OCI-LY3 (cell line): ENCODE measurements at regions not wholly inside any gene's neighbourhood (a gene's known extent, or its start where the extent isn't known, plus 50 kb on each side); places are given as distances from the start of the nearest gene placed in this dataset.

Experiments
- H2AFZ ChIP-seq: fragments of 200-600, 300-600 bp; shearing (Covaris generic); 2 replicates; pipeline ENCODE4 v1.6.0; 2014; ENCODE audit warnings: antibody characterized with exemption, low read depth, low read length
- H3K27ac ChIP-seq: fragments of 200-600, 300-600 bp; sonication (generic); 2 replicates; pipeline ENCODE4 v1.5.1; 2014; ENCODE audit warnings: mild to moderate bottlenecking, low read length, moderate library complexity, mixed read lengths
- H3K27me3 ChIP-seq: fragments of 200-600, 300-600 bp; sonication (generic); 2 replicates; pipeline ENCODE4 v1.6.1; 2014; ENCODE audit warnings: low read depth, low read length, mixed read lengths
- H3K36me3 ChIP-seq: fragments of 200-600, 300-600 bp; sonication (generic); replicated peaks from 2 replicates; pipeline ENCODE3; 2014; ENCODE audit warnings: low read depth, low read length, mixed read lengths
- H3K4me1 ChIP-seq: fragments of 300-600, 200-600 bp; sonication (generic); 2 replicates; pipeline ENCODE4 v1.6.1; 2014; ENCODE audit warnings: low read length, mixed read lengths
- H3K4me2 ChIP-seq: fragments of 200-600, 300-600 bp; sonication (generic); 2 replicates; pipeline ENCODE4 v1.6.1; 2014; ENCODE audit warnings: low read length, mixed read lengths
- H3K4me3 ChIP-seq: fragments of 300-600, 200-600 bp; sonication (generic); 2 replicates; pipeline ENCODE4 v1.5.1; 2014; ENCODE audit warnings: antibody characterized with exemption, mild to moderate bottlenecking, low read length, moderate library complexity
- H3K79me2 ChIP-seq: fragments of 300-600, 200-600 bp; shearing (Covaris generic); 2 replicates; pipeline ENCODE4 v1.6.1; 2014; ENCODE audit warnings: mild to moderate bottlenecking, low read length, mixed read lengths
- H3K9ac ChIP-seq: fragments of 300-600, 200-600 bp; shearing (Covaris generic); 2 replicates; pipeline ENCODE4 v1.6.0; 2014; ENCODE audit warnings: mild to moderate bottlenecking, low read length, moderate library complexity
- H3K9me3 ChIP-seq: fragments of 200-600, 300-600 bp; shearing (Covaris generic); 2 replicates; pipeline ENCODE4 v1.6.1; 2014; ENCODE audit warnings: low read length, mixed read lengths; ENCODE audit not compliant: insufficient read depth
- H4K20me1 ChIP-seq: fragments of 200-600, 300-600 bp; sonication (generic); 2 replicates; pipeline ENCODE4 v1.6.1; 2016; ENCODE audit warnings: low read length, mixed read lengths; ENCODE audit not compliant: insufficient read depth
- CTCF ChIP-seq: fragments of 200-600, 300-600 bp; sonication (generic); IDR thresholded peaks from 2 replicates; pipeline ENCODE4 v1.5.1; 2014; ENCODE audit warnings: antibody characterized with exemption, low read length, low read depth
- EZH2phosphoT487 ChIP-seq: fragments of 200-600 bp; shearing (Covaris generic); IDR thresholded peaks from 2 replicates; pipeline ENCODE4 v1.6.1; 2018; ENCODE audit warnings: antibody characterized with exemption, mixed run types, low read depth

DNA sequence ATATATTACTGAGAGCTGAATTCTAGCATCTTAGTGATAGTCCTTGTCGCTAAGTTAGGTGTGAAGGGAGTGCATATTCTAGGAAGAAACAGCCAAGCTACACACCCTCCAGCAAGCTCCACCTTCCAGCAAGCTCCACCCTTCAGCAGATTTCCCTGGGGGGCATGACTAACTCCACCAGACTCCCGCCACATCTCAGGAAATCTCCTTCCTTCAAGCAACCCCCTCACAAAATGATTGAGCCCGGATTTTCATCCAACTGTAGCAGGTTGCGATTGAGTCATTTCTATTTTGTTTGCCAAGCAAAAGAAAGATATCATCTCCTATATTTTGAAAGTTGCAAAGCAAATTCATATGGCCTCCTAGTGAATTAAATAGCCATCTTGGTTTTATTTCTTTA lies 162.1 kb upstream of the TMTC4 start:
- Histone ChIP-seq H3K9me3 (no peaks in the 10 kb centered on the region), H3K27me3 (no peaks in the 10 kb centered on the region), H3K4me3 (no peak overlapping the region), H3K79me2 (no peaks in the 10 kb centered on the region), H3K4me1 (peaks cover 7% of the 10 kb centered on the region), H4K20me1 (no peaks in the 10 kb centered on the region), H3K36me3 (no peaks in the 10 kb centered on the region), H3K4me2 (no peak overlapping the region), H3K9ac (no peak overlapping the region), H3K27ac (no peak overlapping the region), H2AFZ (no peak overlapping the region)
- TF ChIP-seq CTCF (no peak), EZH2phosphoT487 (no peak)

- H3K9me3 ChIP-seq: no peaks in the 10 kb centered on the region
- no peaks in the 10 kb centered on the region for H4K20me1 ChIP-seq
- TF ChIP-seq CTCF (no peak), EZH2phosphoT487 (no peak)
- H2AFZ ChIP-seq: no peak overlapping the region
- H3K27me3 ChIP-seq: no peaks in the 10 kb centered on the region
- H3K79me2 ChIP-seq: no peaks in the 10 kb centered on the region
- H3K36me3 ChIP-seq: no peaks in the 10 kb centered on the region
- H3K27ac ChIP-seq: no peak overlapping the region
- H3K4me3 ChIP-seq: no peak overlapping the region
- H3K9ac ChIP-seq: no peak overlapping the region
- H3K4me2 ChIP-seq: no peak overlapping the region
- H3K4me1 ChIP-seq: peaks cover 7% of the 10 kb centered on the region
Measured at GRCh38 chr13:100835695-100836094, 161.1 kb upstream of the TMTC4 start.

GRCh38 chr13:100833427-100833826 lies 158.8 kb upstream of the TMTC4 start:
- TF ChIP-seq EZH2phosphoT487: no peak
- no peak for TF ChIP-seq CTCF
- H3K36me3 ChIP-seq: no peaks in the 10 kb centered on the region

DNA sequence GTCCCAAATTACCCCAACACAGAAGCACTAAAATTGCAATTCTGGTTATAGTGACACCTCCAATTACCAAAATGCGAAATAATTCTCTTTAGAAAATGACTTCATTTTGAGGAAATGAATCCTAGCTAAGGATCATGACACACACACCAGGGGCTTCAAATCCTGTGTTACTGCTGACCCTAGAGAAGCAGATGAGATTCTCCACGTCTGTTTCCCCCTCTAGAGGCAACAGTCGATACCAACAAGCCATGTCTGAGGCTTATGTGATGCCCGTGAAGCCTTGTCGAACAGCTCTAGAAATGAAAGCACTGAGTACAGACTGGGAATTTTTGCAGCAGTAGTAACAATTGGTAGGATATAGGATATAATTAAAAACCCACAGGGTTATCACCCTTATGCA lies 153.6 kb upstream of the TMTC4 start:
- H3K4me1 ChIP-seq: peaks cover 6% of the 10 kb centered on the region
- no peaks in the 10 kb centered on the region for H4K20me1 ChIP-seq
- H3K4me2 ChIP-seq: peak overlapping the region; percentile 3; the same call in 1 of the 2 replicates
- no peak for TF ChIP-seq EZH2phosphoT487
- TF ChIP-seq CTCF: peak; percentile 61
- no peaks in the 10 kb centered on the region for H3K36me3 ChIP-seq
- no peak overlapping the region for H3K9ac ChIP-seq
- H3K79me2 ChIP-seq: no peaks in the 10 kb centered on the region
- peaks cover 3% of the 10 kb centered on the region; the same call in 1 of the 2 replicates for H3K27me3 ChIP-seq
- H2AFZ ChIP-seq: no peak overlapping the region
- H3K4me3 ChIP-seq: no peak overlapping the region
- H3K9me3 ChIP-seq: peaks cover 3% of the 10 kb centered on the region; the same call in 1 of the 2 replicates
- no peak overlapping the region for H3K27ac ChIP-seq

More at GRCh38 chr13:100833427-100833826, 158.8 kb upstream of the TMTC4 start:
- H3K4me1 ChIP-seq: no peaks in the 10 kb centered on the region
- peaks cover 3% of the 10 kb centered on the region; the same call in 1 of the 2 replicates for H3K9me3 ChIP-seq
- no peaks in the 10 kb centered on the region for H4K20me1 ChIP-seq
- H3K4me3 ChIP-seq: no peak overlapping the region
- no peak overlapping the region for H3K9ac ChIP-seq
- no peak overlapping the region for H2AFZ ChIP-seq
- H3K27ac ChIP-seq: no peak overlapping the region
- H3K27me3 ChIP-seq: no peaks in the 10 kb centered on the region
- no peaks in the 10 kb centered on the region for H3K79me2 ChIP-seq
- H3K4me2 ChIP-seq: no peak overlapping the region
